IPS DF 6.9 (cell line): ENCODE measurements at regions not wholly inside any gene's neighbourhood (a gene's known extent, or its start where the extent isn't known, plus 50 kb on each side); places are given as distances from the start of the nearest gene placed in this dataset.

Experiments
- DNase-seq: peaks from one replicate; pipeline ENCODE4 v3.0.0-alpha.2; 2013; ENCODE audit warnings: low read depth, low spot score
- H3K27ac ChIP-seq: one replicate; pipeline ENCODE4 v1.5.1; 2013; ENCODE audit warnings: low read length, control low read depth
- H3K27me3 ChIP-seq: 2 replicates; pipeline ENCODE4 v1.6.1; 2013; ENCODE audit warnings: mild to moderate bottlenecking, low read length; ENCODE audit not compliant: control insufficient read depth, insufficient read depth
- H3K36me3 ChIP-seq: 2 replicates; pipeline ENCODE4 v1.6.1; 2013; ENCODE audit warnings: low read length; ENCODE audit not compliant: control insufficient read depth, insufficient read depth
- H3K4me1 ChIP-seq: 2 replicates; pipeline ENCODE4 v1.6.1; 2013; ENCODE audit warnings: low read length; ENCODE audit not compliant: control insufficient read depth, insufficient read depth
- H3K4me3 ChIP-seq: 2 replicates; pipeline ENCODE4 v1.5.1; 2013; ENCODE audit warnings: mild to moderate bottlenecking, low read length
- H3K9me3 ChIP-seq: 2 replicates; pipeline ENCODE4 v1.6.1; 2013; ENCODE audit warnings: low read length, inconsistent platforms; ENCODE audit not compliant: control insufficient read depth, insufficient read depth
- WGBS: extraction: QIAGEN DNeasy Blood & Tissue Kit; methylation state at CpG from one replicate; pipeline ENCODE4 v1.1.7; 2013; ENCODE audit warnings: mixed read lengths, missing lambda C conversion rate; ENCODE audit not compliant: insufficient read length, insufficient coverage; 5-methylcytosine and 5-hydroxymethylcytosine counted together

GRCh38 chr12:76223869-76224268, 124.3 kb downstream of the BBS10 start:
- no peak overlapping the region for H3K27ac ChIP-seq
- no peaks in the 10 kb centered on the region for H3K4me1 ChIP-seq
- H3K4me3 ChIP-seq = no peak overlapping the region
- no peak for DNase-seq
- no peaks in the 10 kb centered on the region for H3K27me3 ChIP-seq
- no peaks in the 10 kb centered on the region for H3K9me3 ChIP-seq
- H3K36me3 ChIP-seq = no peaks in the 10 kb centered on the region

GRCh38 chr12:76220980-76221379, 127.2 kb downstream of the BBS10 start:
- WGBS = no CpG with 5 or more reads among the region's 1 CpG
- Histone ChIP-seq H3K9me3 (no peaks in the 10 kb centered on the region), H3K4me3 (no peak overlapping the region), H3K36me3 (no peaks in the 10 kb centered on the region), H3K4me1 (no peaks in the 10 kb centered on the region), H3K27me3 (no peaks in the 10 kb centered on the region), H3K27ac (no peak overlapping the region)
- no peak for DNase-seq

- Histone ChIP-seq H3K27me3 (no peaks in the 10 kb centered on the region), H3K9me3 (no peaks in the 10 kb centered on the region), H3K27ac (no peak overlapping the region), H3K36me3 (no peaks in the 10 kb centered on the region), H3K4me3 (no peak overlapping the region), H3K4me1 (no peaks in the 10 kb centered on the region)
- WGBS = no CpG with 5 or more reads among the region's 1 CpG
- no peak for DNase-seq
These were observed 128.4 kb downstream of the BBS10 start for GRCh38 chr12:76219806-76220205.

- H3K4me3 ChIP-seq = no peak overlapping the region
- no peak for DNase-seq
- H3K9me3 ChIP-seq = no peaks in the 10 kb centered on the region
- no CpG with 5 or more reads among the region's 8 CpGs for WGBS
- H3K27ac ChIP-seq = no peak overlapping the region
- H3K27me3 ChIP-seq = no peaks in the 10 kb centered on the region
- no peaks in the 10 kb centered on the region for H3K36me3 ChIP-seq
- no peaks in the 10 kb centered on the region for H3K4me1 ChIP-seq
These were observed 131.4 kb downstream of the BBS10 start for GRCh38 chr12:76216585-76217472.

- DNase-seq = no peak
- Histone ChIP-seq H3K36me3 (no peaks in the 10 kb centered on the region), H3K4me1 (no peaks in the 10 kb centered on the region), H3K9me3 (no peaks in the 10 kb centered on the region), H3K27me3 (no peaks in the 10 kb centered on the region), H3K4me3 (no peak overlapping the region), H3K27ac (no peak overlapping the region)
These were observed 123.6 kb upstream of the NAP1L1 start for GRCh38 chr12:76208129-76208528.

GRCh38 chr12:76206677-76207072, 122.2 kb upstream of the NAP1L1 start:
- H3K4me3 ChIP-seq = no peak overlapping the region
- H3K27me3 ChIP-seq = no peaks in the 10 kb centered on the region
- DNase-seq = no peak
- WGBS = no CpG with 5 or more reads among the region's 5 CpGs
- H3K36me3 ChIP-seq = no peaks in the 10 kb centered on the region
- H3K27ac ChIP-seq = no peak overlapping the region
- H3K9me3 ChIP-seq = no peaks in the 10 kb centered on the region
- H3K4me1 ChIP-seq = no peaks in the 10 kb centered on the region

- H3K27me3 ChIP-seq = no peaks in the 10 kb centered on the region
- H3K4me3 ChIP-seq = no peak overlapping the region
- no peaks in the 10 kb centered on the region for H3K9me3 ChIP-seq
- H3K4me1 ChIP-seq = no peaks in the 10 kb centered on the region
- no peak overlapping the region for H3K27ac ChIP-seq
- no CpG with 5 or more reads among the region's 1 CpG for WGBS
- DNase-seq = no peak
- no peaks in the 10 kb centered on the region for H3K36me3 ChIP-seq
These were observed 121.7 kb upstream of the NAP1L1 start for GRCh38 chr12:76206039-76206676.

GRCh38 chr12:76202621-76203020, 118.1 kb upstream of the NAP1L1 start:
- H3K36me3 ChIP-seq = no peaks in the 10 kb centered on the region
- H3K27ac ChIP-seq = no peak overlapping the region
- H3K4me3 ChIP-seq = no peak overlapping the region
- H3K27me3 ChIP-seq = no peaks in the 10 kb centered on the region
- no peak for DNase-seq
- no peaks in the 10 kb centered on the region for H3K9me3 ChIP-seq
- H3K4me1 ChIP-seq = no peaks in the 10 kb centered on the region

- H3K36me3 ChIP-seq = no peaks in the 10 kb centered on the region
- DNase-seq = no peak
- no peaks in the 10 kb centered on the region for H3K4me1 ChIP-seq
- no peak overlapping the region for H3K27ac ChIP-seq
- H3K27me3 ChIP-seq = no peaks in the 10 kb centered on the region
- no peak overlapping the region for H3K4me3 ChIP-seq
- no peaks in the 10 kb centered on the region for H3K9me3 ChIP-seq
These were observed 117.3 kb upstream of the NAP1L1 start for GRCh38 chr12:76201758-76202157.

- Histone ChIP-seq H3K4me1 (no peaks in the 10 kb centered on the region), H3K36me3 (no peaks in the 10 kb centered on the region), H3K27ac (no peak overlapping the region), H3K4me3 (no peak overlapping the region), H3K9me3 (no peaks in the 10 kb centered on the region), H3K27me3 (no peaks in the 10 kb centered on the region)
- no CpG with 5 or more reads among the region's 2 CpGs for WGBS
- DNase-seq = no peak
These were observed 116.8 kb upstream of the NAP1L1 start for GRCh38 chr12:76201316-76201715.

GRCh38 chr12:76199808-76200207, 115.3 kb upstream of the NAP1L1 start:
- no peaks in the 10 kb centered on the region for H3K4me1 ChIP-seq
- H3K4me3 ChIP-seq = no peak overlapping the region
- H3K36me3 ChIP-seq = no peaks in the 10 kb centered on the region
- H3K27ac ChIP-seq = no peak overlapping the region
- H3K9me3 ChIP-seq = no peaks in the 10 kb centered on the region
- H3K27me3 ChIP-seq = no peaks in the 10 kb centered on the region
- no CpG with 5 or more reads among the region's 2 CpGs for WGBS
- DNase-seq = no peak
